Esophagus mucosa (tissue), 1 donor: ENCODE measurements at regions not wholly inside any gene's neighbourhood (a gene's known extent, or its start where the extent isn't known, plus 50 kb on each side); places are given as distances from the start of the nearest gene placed in this dataset.
"Not testable (repeated sequence)": the region's sequence is repeated elsewhere in the genome, so short reads cannot be mapped to it uniquely, and the experiment has no call there.

Experiments
- ATAC-seq: fragments of 200-7000 bp; cut with Tn5 transposase; one replicate; pipeline ENCODE4 v1.9.1; 2020
- donor health status: DM: yes; HTN: yes; CAD: no.

- not testable (repeated sequence) for ATAC-seq
These were observed 352.0 kb downstream of the OR4F29 start for GRCh38 chr1:99481-99880.

GRCh38 chr1:98811-99210, 352.7 kb downstream of the OR4F29 start:
- ATAC-seq = not testable (repeated sequence)

- not testable (repeated sequence) for ATAC-seq
These were observed 360.2 kb downstream of the OR4F29 start for GRCh38 chr1:91279-91678.

- not testable (repeated sequence) for ATAC-seq
These were observed 363.4 kb downstream of the OR4F29 start for GRCh38 chr1:88110-88509.

- not testable (repeated sequence) for ATAC-seq
These were observed 372.3 kb downstream of the OR4F29 start for GRCh38 chr1:79152-79551.

GRCh38 chr1:65119-65518, 386.4 kb downstream of the OR4F29 start, which contains the start of gene OR4F5:
TSS of gene OR4F5 (plus strand) at chr1:65419.
- ATAC-seq = not testable (repeated sequence)

- peak; percentile 89 for ATAC-seq
These were observed 395.4 kb downstream of the OR4F29 start for GRCh38 chr1:56014-56531.

GRCh38 chr1:53182-53581, 398.3 kb downstream of the OR4F29 start:
- ATAC-seq = not testable (repeated sequence)

GRCh38 chr1:41965-42466, 409.5 kb downstream of the OR4F29 start:
- ATAC-seq = not testable (repeated sequence)

- not testable (repeated sequence) for ATAC-seq
These were observed 410.3 kb downstream of the OR4F29 start for GRCh38 chr1:41197-41596.

GRCh38 chr1:29183-29582, 422.3 kb downstream of the OR4F29 start:
- ATAC-seq = not testable (repeated sequence)

- not testable (repeated sequence) for ATAC-seq
These were observed 434.2 kb downstream of the OR4F29 start for GRCh38 chr1:17298-17697.

GRCh38 chr1:16025-16424, 435.5 kb downstream of the OR4F29 start:
- ATAC-seq = not testable (repeated sequence)

- ATAC-seq = peak; percentile 47
These were observed 441.3 kb downstream of the OR4F29 start for GRCh38 chr1:9941-10717.
